ENCODE measurements at regions not wholly inside any gene's neighbourhood (a gene's known extent, or its start where the extent isn't known, plus 50 kb on each side); places are given as distances from the start of the nearest gene placed in this dataset.
A peak's percentile ranks its signal among the peaks of the same experiment; 100 is the strongest.

- peaks cover 6% of the 10 kb centered on the region in 2 experiments; a peak in 3 of 4 replicates for H3K4me1 Mint-ChIP-seq
Observed at GRCh38 chr6:56346958-56347357, 99.6 kb upstream of the COL21A1 start.

More at GRCh38 chr6:56346958-56347357, 99.6 kb upstream of the COL21A1 start:
- no peak overlapping the region for H2BK15ac ChIP-seq (ENCODE audit: low read depth, low read length)
- H4K20me1 ChIP-seq (ENCODE audit: control insufficient read depth, insufficient read depth, insufficient read length): no peaks in the 10 kb centered on the region
- H2BK20ac ChIP-seq (ENCODE audit: low read depth, low read length, poor library complexity, severe bottlenecking): no peak overlapping the region
- no peaks in the 10 kb centered on the region for H3K79me1 ChIP-seq (ENCODE audit: insufficient read depth, low read depth, low read length, poor library complexity, severe bottlenecking)
- DNase-seq: no peak
- H3K4ac ChIP-seq (ENCODE audit: low read depth, low read length): no peak overlapping the region
- no peak overlapping the region for H3K14ac ChIP-seq (ENCODE audit: insufficient read depth, low read length)
- no peaks in the 10 kb centered on the region for H3K23me2 ChIP-seq (ENCODE audit: insufficient read length, low read depth, low read length, poor library complexity, severe bottlenecking)
- Mint-ChIP-seq H3K27me3 (ENCODE audit: low read depth) (no peaks in the 10 kb centered on the region), H3K9me3 (peaks cover 0 to 1% of the 10 kb centered on the region in 2 experiments; a peak in 1 of 5 replicates), H3K36me3 (ENCODE audit: insufficient read depth in 1 of 3, low read depth in 3 of 3) (peaks cover 0 to 2% (median 0%) of the 10 kb centered on the region in 3 experiments; a peak in 1 of 7 replicates), H3K27ac (peak overlapping the region in 1 of 3 experiments; percentile 80; a peak in 3 of 7 replicates), H3K4me3 (no peak overlapping the region)
- no peak overlapping the region for H3K9ac ChIP-seq (ENCODE audit: extremely low read depth, insufficient read length, low read length)
- no peak overlapping the region for H2BK12ac ChIP-seq (ENCODE audit: insufficient read length, low read depth, low read length)
- no peaks in the 10 kb centered on the region for H3K4me1 ChIP-seq (ENCODE audit: insufficient read depth, low read length)
- no peak overlapping the region for H3T11ph ChIP-seq (ENCODE audit: low read length)
- no peak overlapping the region for H3K23ac ChIP-seq (ENCODE audit: insufficient read length, low read depth, low read length)
- no peak overlapping the region for H3K56ac ChIP-seq (ENCODE audit: insufficient read length, low read depth, low read length)
- H2AK5ac ChIP-seq (ENCODE audit: insufficient read length, low read length): no peak overlapping the region
- H2AFZ ChIP-seq (ENCODE audit: low read length): no peak overlapping the region
- no peak for TF ChIP-seq CTCF (conservative IDR thresholded peaks at IDR 0.05)
- H2BK5ac ChIP-seq (ENCODE audit: insufficient read length, low read length): no peak overlapping the region
- no peaks in the 10 kb centered on the region for H3K79me2 ChIP-seq (ENCODE audit: insufficient read depth, low read length)
- no peaks in the 10 kb centered on the region for H3K9me3 ChIP-seq (ENCODE audit: control insufficient read depth, low read depth, low read length)
- H4K5ac ChIP-seq (ENCODE audit: insufficient read length, low read depth, low read length): no peak overlapping the region
- no peak overlapping the region for H2BK120ac ChIP-seq (ENCODE audit: low read depth, low read length, poor library complexity, severe bottlenecking)
- H3K27me3 ChIP-seq (ENCODE audit: insufficient read depth, low read length): no peaks in the 10 kb centered on the region
- no peak overlapping the region for H3K18ac ChIP-seq (ENCODE audit: insufficient read length, low read depth, low read length)
- no peak overlapping the region for H3K4me2 ChIP-seq (ENCODE audit: insufficient read depth, insufficient read length, low read length)
- WGBS (ENCODE audit: extremely low coverage, insufficient read length, low lambda C conversion rate): no CpG with 5 or more reads among the region's 4 CpGs
- no peak overlapping the region for H4K91ac ChIP-seq (ENCODE audit: insufficient read length, low read depth, low read length)
- no peak overlapping the region for H4K8ac ChIP-seq (replicated peaks; ENCODE audit: insufficient read length, low read depth, low read length)
- no peak overlapping the region for H3K27ac ChIP-seq (ENCODE audit: insufficient read length, low read depth, low read length)
